Activated naive CD8-positive, alpha-beta T cell (primary cell): ENCODE measurements at regions not wholly inside any gene's neighbourhood (a gene's known extent, or its start where the extent isn't known, plus 50 kb on each side); places are given as distances from the start of the nearest gene placed in this dataset.

Source experiments
- H3K27ac Mint-ChIP-seq: one replicate; pipeline ENCODE4 v1.8.0; 2021; ENCODE audit warnings: mixed read lengths
- H3K27me3 Mint-ChIP-seq: one replicate; pipeline ENCODE4 v1.8.0; 2021; ENCODE audit warnings: mixed read lengths
- H3K36me3 Mint-ChIP-seq: one replicate; pipeline ENCODE4 v1.8.0; 2021; ENCODE audit warnings: mixed read lengths
- H3K4me1 Mint-ChIP-seq: one replicate; pipeline ENCODE4 v1.8.0; 2021; ENCODE audit warnings: low read depth, mixed read lengths
- H3K4me3 Mint-ChIP-seq: one replicate; pipeline ENCODE4 v1.8.0; 2021; ENCODE audit warnings: mild to moderate bottlenecking, mixed read lengths
- H3K9me3 Mint-ChIP-seq: one replicate; pipeline ENCODE4 v1.8.0; 2021; ENCODE audit warnings: low read depth, mixed read lengths

GRCh38 chr18:78717051-78717765 lies 262.4 kb upstream of the SALL3 start:
- no peaks in the 10 kb centered on the region for H3K9me3 Mint-ChIP-seq
- H3K27ac Mint-ChIP-seq, result no peak overlapping the region
- H3K27me3 Mint-ChIP-seq, result no peaks in the 10 kb centered on the region
- no peaks in the 10 kb centered on the region for H3K4me1 Mint-ChIP-seq
- H3K36me3 Mint-ChIP-seq, result no peaks in the 10 kb centered on the region
- H3K4me3 Mint-ChIP-seq, result no peak overlapping the region

- H3K9me3 Mint-ChIP-seq, result no peaks in the 10 kb centered on the region
- H3K27me3 Mint-ChIP-seq, result no peaks in the 10 kb centered on the region
- H3K36me3 Mint-ChIP-seq, result no peaks in the 10 kb centered on the region
- H3K4me3 Mint-ChIP-seq, result no peak overlapping the region
- no peaks in the 10 kb centered on the region for H3K4me1 Mint-ChIP-seq
- no peak overlapping the region for H3K27ac Mint-ChIP-seq
Observed at GRCh38 chr18:78717766-78718150, 261.9 kb upstream of the SALL3 start.

- Mint-ChIP-seq H3K36me3 (no peaks in the 10 kb centered on the region), H3K27me3 (peaks cover 2% of the 10 kb centered on the region), H3K9me3 (no peaks in the 10 kb centered on the region), H3K4me3 (no peak overlapping the region), H3K27ac (no peak overlapping the region), H3K4me1 (no peaks in the 10 kb centered on the region)
Observed at GRCh38 chr18:78719821-78720220, 259.8 kb upstream of the SALL3 start.

GRCh38 chr18:78720456-78721237 lies 259.0 kb upstream of the SALL3 start:
- Mint-ChIP-seq H3K27ac (no peak overlapping the region), H3K4me3 (no peak overlapping the region), H3K9me3 (no peaks in the 10 kb centered on the region), H3K36me3 (no peaks in the 10 kb centered on the region), H3K27me3 (peaks cover 2% of the 10 kb centered on the region), H3K4me1 (no peaks in the 10 kb centered on the region)

- Mint-ChIP-seq H3K27me3 (peaks cover 2% of the 10 kb centered on the region), H3K36me3 (no peaks in the 10 kb centered on the region), H3K9me3 (no peaks in the 10 kb centered on the region), H3K27ac (no peak overlapping the region), H3K4me1 (no peaks in the 10 kb centered on the region), H3K4me3 (no peak overlapping the region)
Observed at GRCh38 chr18:78721238-78721875, 258.3 kb upstream of the SALL3 start.

- Mint-ChIP-seq H3K4me3 (no peak overlapping the region), H3K27ac (no peak overlapping the region), H3K4me1 (no peaks in the 10 kb centered on the region), H3K27me3 (peaks cover 2% of the 10 kb centered on the region), H3K9me3 (no peaks in the 10 kb centered on the region), H3K36me3 (no peaks in the 10 kb centered on the region)
Observed at GRCh38 chr18:78721981-78722380, 257.6 kb upstream of the SALL3 start.

- Mint-ChIP-seq H3K4me1 (no peaks in the 10 kb centered on the region), H3K4me3 (no peak overlapping the region), H3K36me3 (no peaks in the 10 kb centered on the region), H3K9me3 (no peaks in the 10 kb centered on the region), H3K27ac (no peak overlapping the region), H3K27me3 (peaks cover 2% of the 10 kb centered on the region)
Observed at GRCh38 chr18:78722386-78722785, 257.2 kb upstream of the SALL3 start.

- no peaks in the 10 kb centered on the region for H3K4me1 Mint-ChIP-seq
Observed at GRCh38 chr18:78722929-78723710, 256.5 kb upstream of the SALL3 start.

GRCh38 chr18:78724214-78724914 lies 255.3 kb upstream of the SALL3 start:
- no peaks in the 10 kb centered on the region for H3K36me3 Mint-ChIP-seq
- H3K4me1 Mint-ChIP-seq, result no peaks in the 10 kb centered on the region
- no peak overlapping the region for H3K27ac Mint-ChIP-seq
- H3K9me3 Mint-ChIP-seq, result no peaks in the 10 kb centered on the region
- H3K27me3 Mint-ChIP-seq, result peaks cover 2% of the 10 kb centered on the region
- no peak overlapping the region for H3K4me3 Mint-ChIP-seq

More at GRCh38 chr18:78722929-78723710, 256.5 kb upstream of the SALL3 start:
- Mint-ChIP-seq H3K36me3 (no peaks in the 10 kb centered on the region), H3K27me3 (peaks cover 2% of the 10 kb centered on the region), H3K27ac (no peak overlapping the region), H3K4me3 (no peak overlapping the region), H3K9me3 (no peaks in the 10 kb centered on the region)

- Mint-ChIP-seq H3K4me3 (no peak overlapping the region), H3K9me3 (no peaks in the 10 kb centered on the region), H3K36me3 (no peaks in the 10 kb centered on the region), H3K27me3 (peaks cover 2% of the 10 kb centered on the region), H3K27ac (no peak overlapping the region), H3K4me1 (no peaks in the 10 kb centered on the region)
Observed at GRCh38 chr18:78725426-78725825, 254.2 kb upstream of the SALL3 start.

GRCh38 chr18:78726326-78727056 lies 253.1 kb upstream of the SALL3 start:
- Mint-ChIP-seq H3K4me3 (no peak overlapping the region), H3K9me3 (no peaks in the 10 kb centered on the region), H3K4me1 (no peaks in the 10 kb centered on the region), H3K27ac (no peak overlapping the region), H3K27me3 (peaks cover 2% of the 10 kb centered on the region), H3K36me3 (no peaks in the 10 kb centered on the region)

- H3K27ac Mint-ChIP-seq, result no peak overlapping the region
- no peak overlapping the region for H3K4me3 Mint-ChIP-seq
- H3K4me1 Mint-ChIP-seq, result no peaks in the 10 kb centered on the region
Observed at GRCh38 chr18:78727057-78727739, 252.4 kb upstream of the SALL3 start.

More at GRCh38 chr18:78727057-78727739, 252.4 kb upstream of the SALL3 start:
- Mint-ChIP-seq H3K36me3 (no peaks in the 10 kb centered on the region), H3K27me3 (peaks cover 2% of the 10 kb centered on the region), H3K9me3 (no peaks in the 10 kb centered on the region)
